ENCODE measurements at regions not wholly inside any gene's neighbourhood (a gene's known extent, or its start where the extent isn't known, plus 50 kb on each side); places are given as distances from the start of the nearest gene placed in this dataset.
"Not testable (repeated sequence)": the region's sequence is repeated elsewhere in the genome, so short reads cannot be mapped to it uniquely, and the experiment has no call there.

DNA sequence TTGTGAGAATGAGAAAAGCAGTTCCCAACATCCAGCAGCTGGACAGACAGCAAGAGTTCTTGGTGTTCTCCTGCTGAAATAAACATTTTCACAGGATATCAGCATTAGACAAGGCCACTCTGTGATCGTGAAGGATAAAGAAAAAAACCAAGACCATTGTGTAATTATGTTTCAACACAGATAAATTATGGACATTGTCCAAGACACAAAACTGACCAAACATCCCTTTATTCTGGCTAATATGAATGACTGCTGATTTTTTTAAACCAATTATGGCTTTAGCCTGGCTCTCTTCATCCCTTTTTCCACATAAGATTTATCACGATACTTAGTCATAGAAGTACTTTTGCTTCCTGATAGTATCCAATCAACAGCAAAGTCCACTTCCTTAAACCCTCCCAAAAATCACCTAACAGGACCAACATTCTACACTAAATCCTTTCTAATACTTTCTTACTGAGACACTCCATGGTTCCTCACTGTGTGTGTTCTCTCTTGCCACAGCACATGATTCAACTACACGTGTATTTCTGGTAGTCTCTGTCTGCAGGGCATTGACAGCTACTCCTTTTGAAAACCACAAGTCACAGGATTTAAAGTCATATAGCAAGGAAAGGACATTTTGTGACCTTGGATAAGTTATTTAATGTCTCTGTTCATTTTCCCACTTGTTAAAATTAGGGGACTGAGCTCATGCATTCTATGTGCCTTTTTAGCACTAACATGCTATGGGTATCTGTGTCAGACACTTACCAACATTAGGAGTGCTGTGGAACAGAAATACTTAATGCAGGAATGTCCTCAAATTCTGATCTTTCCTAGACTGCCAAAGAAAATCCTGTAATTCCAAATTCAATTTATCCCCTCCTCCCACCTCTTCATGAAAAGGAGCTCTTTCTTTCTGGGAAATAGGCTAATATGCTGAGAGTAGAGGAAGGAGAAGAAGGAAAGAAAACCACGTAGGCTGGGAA, 137.2 kb upstream of the PGRMC2 start:
- no peak for ATAC-seq (replicated peaks)
- no peaks in the 10 kb centered on the region for H3K9me3 Mint-ChIP-seq
- H3K4me1 Mint-ChIP-seq: no peaks in the 10 kb centered on the region
- H3K4me3 Mint-ChIP-seq: no peak overlapping the region
- H3K27me3 Mint-ChIP-seq: no peaks in the 10 kb centered on the region
- H3K27ac Mint-ChIP-seq: no peak overlapping the region
- H3K36me3 Mint-ChIP-seq (ENCODE audit: low read depth): no peaks in the 10 kb centered on the region

DNA sequence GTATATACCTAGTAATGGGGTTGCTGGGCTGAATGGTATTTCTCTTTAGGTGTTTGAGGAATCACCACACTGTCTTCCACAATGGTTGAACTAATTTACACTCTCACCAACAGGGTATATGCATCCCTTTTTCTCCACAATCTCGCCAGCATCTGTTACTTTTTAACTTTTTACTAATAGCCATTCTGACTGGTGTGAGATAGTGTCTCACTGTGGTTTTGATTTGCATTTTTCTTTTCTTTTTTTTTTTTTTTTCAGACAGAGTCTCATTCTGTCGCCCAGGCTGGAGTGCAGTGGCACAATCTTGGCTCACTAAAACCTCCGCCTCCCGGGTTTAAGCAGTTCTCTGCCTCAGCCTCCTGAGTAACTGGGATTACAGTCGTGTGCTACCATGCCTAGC, 134.7 kb upstream of the PGRMC2 start:
- ATAC-seq (replicated peaks); H3K4me3 Mint-ChIP-seq; H3K27ac Mint-ChIP-seq; H3K27me3 Mint-ChIP-seq; H3K9me3 Mint-ChIP-seq; H3K4me1 Mint-ChIP-seq; H3K36me3 Mint-ChIP-seq (ENCODE audit: low read depth): not testable (repeated sequence)

- Mint-ChIP-seq H3K4me1 (no peaks in the 10 kb centered on the region), H3K9me3 (no peaks in the 10 kb centered on the region), H3K27me3 (peaks cover 4% of the 10 kb centered on the region), H3K4me3 (no peak overlapping the region), H3K36me3 (ENCODE audit: low read depth) (no peaks in the 10 kb centered on the region), H3K27ac (no peak overlapping the region)
- ATAC-seq (replicated peaks): no peak
Observed at GRCh38 chr4:128416921-128417320, 129.3 kb upstream of the PGRMC2 start.

GRCh38 chr4:128410037-128410436, 122.4 kb upstream of the PGRMC2 start:
- Mint-ChIP-seq H3K36me3 (ENCODE audit: low read depth) (no peaks in the 10 kb centered on the region), H3K4me1 (no peaks in the 10 kb centered on the region), H3K27me3 (no peaks in the 10 kb centered on the region), H3K27ac (no peak overlapping the region), H3K4me3 (no peak overlapping the region), H3K9me3 (peaks cover 3% of the 10 kb centered on the region)
- ATAC-seq (replicated peaks): no peak

DNA sequence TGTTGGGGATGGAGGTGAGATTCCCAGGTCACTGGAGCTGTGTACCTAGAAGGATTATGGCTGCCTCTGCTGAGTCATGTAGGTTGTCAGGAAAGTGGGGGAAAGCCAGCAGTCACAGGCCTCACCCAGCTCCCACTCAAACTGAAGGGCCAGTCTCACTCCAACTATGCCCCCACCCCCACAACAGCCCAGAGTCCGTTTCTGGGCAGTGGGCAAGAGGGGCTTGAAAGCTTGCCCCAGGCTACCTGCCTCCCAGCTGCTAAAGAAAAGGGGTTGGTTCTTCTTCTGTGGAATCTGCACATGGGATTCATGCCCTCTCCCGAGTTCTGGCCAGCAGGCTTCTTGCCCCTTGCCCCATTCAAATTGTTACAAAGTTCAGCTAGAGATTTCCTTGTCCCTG, 116.0 kb upstream of the PGRMC2 start:
- Mint-ChIP-seq H3K9me3 (peaks cover 14% of the 10 kb centered on the region), H3K36me3 (ENCODE audit: low read depth) (no peaks in the 10 kb centered on the region), H3K4me3 (no peak overlapping the region), H3K27ac (no peak overlapping the region), H3K4me1 (no peaks in the 10 kb centered on the region), H3K27me3 (peaks cover 7% of the 10 kb centered on the region)
- ATAC-seq (replicated peaks): no peak

DNA sequence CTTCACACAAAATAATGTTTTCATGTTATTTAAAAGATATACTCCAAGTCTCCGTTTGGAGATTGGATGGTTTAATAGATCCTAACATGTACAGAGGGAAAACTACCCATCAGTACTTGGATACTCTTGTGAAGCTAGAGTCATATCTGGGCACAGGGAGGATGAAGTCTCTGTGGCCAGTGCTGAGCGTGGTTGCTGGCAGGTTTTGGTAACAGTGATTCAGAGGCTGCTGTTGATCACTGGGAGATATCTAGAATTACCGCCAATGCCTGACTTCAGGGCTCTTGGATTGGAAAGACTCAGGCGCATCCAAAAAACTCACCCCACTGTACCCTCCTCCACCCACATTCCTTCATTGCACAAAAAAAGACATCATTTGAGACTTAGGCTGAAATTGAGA, 107.2 kb upstream of the PGRMC2 start:
- H3K9me3 Mint-ChIP-seq: peaks cover 2% of the 10 kb centered on the region
- no peak overlapping the region for H3K27ac Mint-ChIP-seq
- no peak overlapping the region for H3K4me3 Mint-ChIP-seq
- H3K27me3 Mint-ChIP-seq: peaks cover 3% of the 10 kb centered on the region
- no peaks in the 10 kb centered on the region for H3K4me1 Mint-ChIP-seq
- no peak for ATAC-seq (replicated peaks)
- no peaks in the 10 kb centered on the region for H3K36me3 Mint-ChIP-seq (ENCODE audit: low read depth)

- no peaks in the 10 kb centered on the region for H3K4me1 Mint-ChIP-seq
- no peaks in the 10 kb centered on the region for H3K9me3 Mint-ChIP-seq
- H3K4me3 Mint-ChIP-seq: no peak overlapping the region
- H3K27me3 Mint-ChIP-seq: peaks cover 3% of the 10 kb centered on the region
- H3K36me3 Mint-ChIP-seq (ENCODE audit: low read depth): no peaks in the 10 kb centered on the region
- H3K27ac Mint-ChIP-seq: no peak overlapping the region
- ATAC-seq (replicated peaks): no peak
Observed at GRCh38 chr4:128393101-128393704, 105.6 kb upstream of the PGRMC2 start.

GRCh38 chr4:128390475-128390996, 102.9 kb upstream of the PGRMC2 start:
- H3K4me1 Mint-ChIP-seq: no peaks in the 10 kb centered on the region
- no peak overlapping the region for H3K4me3 Mint-ChIP-seq
- no peak overlapping the region for H3K27ac Mint-ChIP-seq
- ATAC-seq (replicated peaks): no peak
- peaks cover 3% of the 10 kb centered on the region for H3K27me3 Mint-ChIP-seq
- no peaks in the 10 kb centered on the region for H3K9me3 Mint-ChIP-seq
- no peaks in the 10 kb centered on the region for H3K36me3 Mint-ChIP-seq (ENCODE audit: low read depth)

- ATAC-seq (replicated peaks): no peak
- Mint-ChIP-seq H3K27me3 (peaks cover 3% of the 10 kb centered on the region), H3K4me1 (no peaks in the 10 kb centered on the region), H3K27ac (no peak overlapping the region), H3K36me3 (ENCODE audit: low read depth) (no peaks in the 10 kb centered on the region), H3K4me3 (no peak overlapping the region), H3K9me3 (no peaks in the 10 kb centered on the region)
Observed at GRCh38 chr4:128388796-128389195, 101.2 kb upstream of the PGRMC2 start.

GRCh38 chr4:128388352-128388630, 100.7 kb upstream of the PGRMC2 start:
- no peak overlapping the region for H3K27ac Mint-ChIP-seq
- H3K9me3 Mint-ChIP-seq: no peaks in the 10 kb centered on the region
- H3K36me3 Mint-ChIP-seq (ENCODE audit: low read depth): no peaks in the 10 kb centered on the region
- ATAC-seq (replicated peaks): no peak
- H3K4me1 Mint-ChIP-seq: no peaks in the 10 kb centered on the region
- peaks cover 3% of the 10 kb centered on the region for H3K27me3 Mint-ChIP-seq
- no peak overlapping the region for H3K4me3 Mint-ChIP-seq

DNA sequence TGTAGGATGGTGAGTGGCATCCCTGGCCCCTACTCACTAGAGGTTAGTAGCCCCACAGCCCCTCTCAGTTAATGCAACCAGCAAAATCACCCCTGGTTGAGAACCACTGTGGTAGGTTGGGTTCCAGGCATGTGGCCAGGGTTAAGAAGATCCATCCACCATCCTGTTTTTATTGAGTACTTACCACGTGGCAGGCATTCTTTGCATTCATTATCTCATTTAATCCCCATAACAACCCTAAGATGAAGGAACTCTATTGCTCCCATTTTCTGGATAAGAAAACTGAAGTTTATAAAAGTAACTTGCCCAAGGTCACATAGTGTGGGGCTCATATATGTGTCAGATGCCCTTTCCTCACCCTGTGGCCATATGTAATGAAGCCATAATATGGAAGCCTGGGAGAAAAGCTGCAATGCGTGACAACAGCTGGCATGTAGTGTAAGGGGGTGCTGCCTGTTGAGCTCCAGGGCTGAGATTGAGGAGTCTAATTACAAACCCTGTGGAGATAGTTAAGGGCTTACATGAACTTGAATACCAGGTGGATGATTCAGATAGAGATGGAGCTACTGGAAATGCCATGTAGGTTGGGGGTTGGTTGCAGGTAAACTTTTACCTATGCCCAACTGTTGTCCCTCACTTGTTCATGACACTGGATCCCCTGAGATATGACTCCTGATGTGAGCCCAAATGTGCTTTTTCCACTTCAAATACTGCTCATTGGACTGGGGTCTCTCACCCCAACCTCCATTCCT, 100.2 kb upstream of the PGRMC2 start:
- peaks cover 3% of the 10 kb centered on the region for H3K27me3 Mint-ChIP-seq
- H3K36me3 Mint-ChIP-seq (ENCODE audit: low read depth): no peaks in the 10 kb centered on the region
- no peaks in the 10 kb centered on the region for H3K9me3 Mint-ChIP-seq
- no peak overlapping the region for H3K27ac Mint-ChIP-seq
- ATAC-seq (replicated peaks): no peak
- H3K4me1 Mint-ChIP-seq: no peaks in the 10 kb centered on the region
- H3K4me3 Mint-ChIP-seq: no peak overlapping the region

DNA sequence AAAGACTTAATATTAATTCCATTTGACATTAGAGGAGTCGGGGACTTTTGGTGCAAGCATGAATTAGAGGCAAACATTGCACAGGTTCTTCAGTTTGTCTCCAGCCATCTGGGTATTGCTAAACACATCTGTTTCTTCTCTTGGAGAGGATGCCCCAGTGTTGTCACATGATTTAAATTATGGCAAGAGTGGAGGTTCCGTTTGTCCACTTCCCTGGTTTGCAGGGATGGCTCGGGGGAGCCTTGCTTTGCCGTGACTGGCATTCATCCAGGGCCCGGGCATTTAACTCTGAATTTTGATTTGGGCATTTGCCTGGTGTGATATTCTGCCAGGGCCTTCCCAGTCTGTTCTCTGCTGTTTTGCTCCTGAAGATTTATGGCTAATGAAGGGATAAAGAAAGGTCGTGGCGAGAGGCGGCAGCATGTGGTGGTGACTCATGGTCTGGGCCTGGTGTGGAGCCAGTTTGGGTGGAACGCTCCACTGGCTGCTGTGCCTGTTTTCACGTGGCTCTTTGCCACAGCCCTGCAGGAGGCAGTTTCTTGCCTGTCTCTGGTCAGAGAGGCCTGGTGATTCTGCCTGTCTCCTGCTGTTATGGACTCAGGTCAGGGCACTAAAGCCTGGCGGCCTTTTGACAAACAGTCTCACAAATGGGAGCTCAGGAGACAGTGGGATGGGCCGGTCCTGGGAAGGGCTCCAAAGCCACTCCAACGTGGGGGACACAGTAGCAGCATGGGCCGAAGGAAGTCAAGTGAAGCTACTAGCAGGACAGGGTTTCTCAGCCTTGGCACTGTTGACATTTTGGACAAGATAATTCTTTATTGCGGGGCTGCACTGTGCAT, 99.4 kb upstream of the PGRMC2 start:
- H3K36me3 Mint-ChIP-seq (ENCODE audit: low read depth): no peaks in the 10 kb centered on the region
- H3K4me3 Mint-ChIP-seq: no peak overlapping the region
- ATAC-seq (replicated peaks): no peak
- H3K27me3 Mint-ChIP-seq: peaks cover 3% of the 10 kb centered on the region
- H3K4me1 Mint-ChIP-seq: no peaks in the 10 kb centered on the region
- H3K9me3 Mint-ChIP-seq: no peaks in the 10 kb centered on the region
- no peak overlapping the region for H3K27ac Mint-ChIP-seq

DNA sequence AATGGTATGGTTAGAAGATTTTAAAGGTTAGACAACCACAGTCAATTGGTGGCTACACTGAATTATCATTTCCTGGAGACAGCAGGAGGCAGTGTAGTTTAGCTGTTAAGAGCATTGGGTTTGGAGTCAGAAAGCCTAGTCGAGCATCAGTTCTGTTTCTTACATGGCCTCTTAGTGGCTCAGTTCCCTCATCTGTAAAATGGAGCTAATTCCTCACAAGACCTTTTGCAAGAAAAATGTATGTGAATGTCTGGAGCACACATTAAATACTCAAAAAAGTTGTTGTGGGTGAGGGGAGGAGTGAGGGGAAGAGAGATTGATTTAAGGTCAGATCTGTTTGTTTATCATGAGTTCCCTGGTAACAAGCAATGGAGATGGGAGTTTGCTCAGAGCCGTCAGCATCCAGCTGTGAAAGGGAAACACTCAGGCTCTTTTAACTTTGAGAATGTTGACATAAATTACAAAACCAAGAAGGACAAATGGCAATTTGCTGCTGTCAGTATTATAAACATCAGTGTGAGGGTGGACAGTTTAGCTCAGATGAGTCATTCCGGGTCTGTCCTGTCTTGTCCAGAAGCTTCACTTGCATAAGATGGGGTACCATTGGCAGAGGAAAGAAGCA, 98.2 kb upstream of the PGRMC2 start:
- Mint-ChIP-seq H3K4me3 (no peak overlapping the region), H3K36me3 (ENCODE audit: low read depth) (no peaks in the 10 kb centered on the region), H3K27ac (no peak overlapping the region), H3K4me1 (no peaks in the 10 kb centered on the region), H3K9me3 (no peaks in the 10 kb centered on the region), H3K27me3 (peaks cover 3% of the 10 kb centered on the region)
- no peak for ATAC-seq (replicated peaks)
